H1 (cell line): ENCODE measurements at regions not wholly inside any gene's neighbourhood (a gene's known extent, or its start where the extent isn't known, plus 50 kb on each side); places are given as distances from the start of the nearest gene placed in this dataset.

Experiments
- EZH2 ChIP-seq: fragments of 200-600 bp; sonication (generic); IDR thresholded peaks from 2 replicates; pipeline ENCODE4 v1.7.1; 2012; ENCODE audit warnings: low read depth, mild to moderate bottlenecking, moderate library complexity, low read length, inconsistent platforms; ENCODE audit not compliant: severe bottlenecking
- JUND ChIP-seq: IDR thresholded peaks from 2 replicates; pipeline ENCODE4 v1.6.1; 2011; ENCODE audit warnings: mild to moderate bottlenecking, improper control_type of control experiment, low read length
- RNF2 ChIP-seq: fragments of 200-900, 300-1000 bp; sonication (generic); IDR thresholded peaks from 2 replicates; pipeline ENCODE4 v1.7.1; 2016; ENCODE audit warnings: borderline replicate concordance, low read depth, mild to moderate bottlenecking, antibody characterized with exemption, low read length; ENCODE audit not compliant: poor library complexity, severe bottlenecking; ENCODE audit errors: missing control alignments
- SUZ12 ChIP-seq: fragments of 200-600 bp; sonication (generic); IDR thresholded peaks from 2 replicates; pipeline ENCODE4 v1.6.1; 2012; ENCODE audit warnings: mild to moderate bottlenecking, inconsistent platforms, low read length, moderate library complexity, mixed read lengths
- ZNF274 ChIP-seq: IDR thresholded peaks from 2 replicates; pipeline ENCODE4 v1.7.0; 2012; ENCODE audit warnings: low read length, borderline replicate concordance; ENCODE audit errors: extremely low read depth
- TF ChIP-seq, protein P1 (sequence below), 3 experiments: IDR thresholded peaks; 1 replicate in 2 of 3; 2 replicates in 1 of 3; pipeline versions ENCODE4 v1.5.1 to v1.6.1; 2011; ENCODE audit warnings: low read length in 3 of 3, mild to moderate bottlenecking in 3 of 3, inconsistent platforms in 2 of 3, low read depth in 1 of 3, moderate library complexity in 1 of 3; ENCODE audit not compliant: insufficient read depth in 1 of 3; ENCODE audit errors: control extremely low read depth in 1 of 3
- TF ChIP-seq, protein P2 (sequence below): IDR thresholded peaks from 2 replicates; pipeline ENCODE4 v1.6.1; 2011; ENCODE audit warnings: low read length, improper control_type of control experiment

DNA sequence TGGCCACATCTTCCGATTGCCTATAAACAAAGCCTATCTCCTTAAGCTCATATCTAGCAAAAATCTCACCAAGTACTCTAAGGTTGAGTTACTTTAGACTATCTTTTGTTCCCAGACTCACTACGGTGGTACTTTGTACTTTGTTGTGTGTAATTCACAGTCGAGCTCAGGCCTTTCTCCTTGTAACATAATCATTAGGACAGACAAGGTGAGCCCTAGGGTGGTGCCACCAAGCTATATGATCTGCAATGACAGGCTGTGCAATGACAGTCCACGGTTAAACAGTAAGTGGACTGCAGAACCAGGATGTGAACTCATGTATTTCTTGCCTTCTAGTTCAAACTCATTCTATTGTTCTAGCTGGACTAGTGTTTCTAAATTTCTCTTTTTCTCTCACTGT lies 132.2 kb downstream of the UBE2U start:
- TF ChIP-seq, protein P1, sequence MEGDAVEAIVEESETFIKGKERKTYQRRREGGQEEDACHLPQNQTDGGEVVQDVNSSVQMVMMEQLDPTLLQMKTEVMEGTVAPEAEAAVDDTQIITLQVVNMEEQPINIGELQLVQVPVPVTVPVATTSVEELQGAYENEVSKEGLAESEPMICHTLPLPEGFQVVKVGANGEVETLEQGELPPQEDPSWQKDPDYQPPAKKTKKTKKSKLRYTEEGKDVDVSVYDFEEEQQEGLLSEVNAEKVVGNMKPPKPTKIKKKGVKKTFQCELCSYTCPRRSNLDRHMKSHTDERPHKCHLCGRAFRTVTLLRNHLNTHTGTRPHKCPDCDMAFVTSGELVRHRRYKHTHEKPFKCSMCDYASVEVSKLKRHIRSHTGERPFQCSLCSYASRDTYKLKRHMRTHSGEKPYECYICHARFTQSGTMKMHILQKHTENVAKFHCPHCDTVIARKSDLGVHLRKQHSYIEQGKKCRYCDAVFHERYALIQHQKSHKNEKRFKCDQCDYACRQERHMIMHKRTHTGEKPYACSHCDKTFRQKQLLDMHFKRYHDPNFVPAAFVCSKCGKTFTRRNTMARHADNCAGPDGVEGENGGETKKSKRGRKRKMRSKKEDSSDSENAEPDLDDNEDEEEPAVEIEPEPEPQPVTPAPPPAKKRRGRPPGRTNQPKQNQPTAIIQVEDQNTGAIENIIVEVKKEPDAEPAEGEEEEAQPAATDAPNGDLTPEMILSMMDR (IDR thresholded peaks at IDR 0.05; ENCODE audit: control extremely low read depth in 1 of 3, insufficient read depth in 1 of 3, low read depth in 1 of 3, low read length in 3 of 3): no peak
- TF ChIP-seq RNF2 (no peak), EZH2 (no peak), SUZ12 (no peak), ZNF274 (no peak), JUND (no peak)
- TF ChIP-seq, protein P2, sequence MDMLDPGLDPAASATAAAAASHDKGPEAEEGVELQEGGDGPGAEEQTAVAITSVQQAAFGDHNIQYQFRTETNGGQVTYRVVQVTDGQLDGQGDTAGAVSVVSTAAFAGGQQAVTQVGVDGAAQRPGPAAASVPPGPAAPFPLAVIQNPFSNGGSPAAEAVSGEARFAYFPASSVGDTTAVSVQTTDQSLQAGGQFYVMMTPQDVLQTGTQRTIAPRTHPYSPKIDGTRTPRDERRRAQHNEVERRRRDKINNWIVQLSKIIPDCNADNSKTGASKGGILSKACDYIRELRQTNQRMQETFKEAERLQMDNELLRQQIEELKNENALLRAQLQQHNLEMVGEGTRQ: no peak
